ENCODE measurements at regions not wholly inside any gene's neighbourhood (a gene's known extent, or its start where the extent isn't known, plus 50 kb on each side); places are given as distances from the start of the nearest gene placed in this dataset.

GRCh38 chr13:72023895-72024294 is 156.9 kb upstream of the DACH1 start:
- H3K27me3 ChIP-seq (ENCODE audit: insufficient read depth), result no peaks in the 10 kb centered on the region
- H3K9me3 ChIP-seq, result no peaks in the 10 kb centered on the region
- no peaks in the 10 kb centered on the region for H3K4me1 ChIP-seq (ENCODE audit: control insufficient read depth in 1 of 2, insufficient read depth in 2 of 2, low read depth in 1 of 2, low read length in 1 of 2)
- 77% methylated on average over 6 of the region's 6 CpGs for WGBS (ENCODE audit: low lambda C conversion rate)
- H2AFZ ChIP-seq (ENCODE audit: low read depth), result no peak overlapping the region
- H3K9me2 ChIP-seq, result no peaks in the 10 kb centered on the region
- H3K79me2 ChIP-seq (ENCODE audit: insufficient read depth), result no peaks in the 10 kb centered on the region
- no peak for DNase-seq
- H3K9ac ChIP-seq, result no peak overlapping the region
- H3K27ac ChIP-seq (ENCODE audit: low read depth in 2 of 2, low read length in 1 of 2), result no peak overlapping the region
- CTCF ChIA-PET, result interaction anchor here (1.4 kb wide), 1 partner anchor 11 kb away, joined by 3 read pairs; no protein-coding TSS in a partner anchor
- TF ChIP-seq TCF12 (IDR thresholded peaks at IDR 0.05) (no peak), CHD2 (IDR thresholded peaks at IDR 0.05; ENCODE audit: low read length, partially characterized antibody) (no peak), YY1 (IDR thresholded peaks at IDR 0.05; ENCODE audit: low read depth) (no peak), USF1 (IDR thresholded peaks at IDR 0.05; ENCODE audit: borderline replicate concordance, low read depth) (no peak), EZH2phosphoT487 (IDR thresholded peaks at IDR 0.05; ENCODE audit: borderline replicate concordance, low read depth) (no peak), MEF2A (IDR thresholded peaks at IDR 0.05; ENCODE audit: borderline replicate concordance, low read depth) (no peak), MXI1 (IDR thresholded peaks at IDR 0.05; ENCODE audit: low read depth, low read length) (no peak), SIN3A (IDR thresholded peaks at IDR 0.05; ENCODE audit: borderline replicate concordance, low read depth, low read length) (no peak), FOXM1 (IDR thresholded peaks at IDR 0.05; ENCODE audit: low read depth) (no peak), RCOR1 (IDR thresholded peaks at IDR 0.05; ENCODE audit: low read length) (no peak), FOSL2 (IDR thresholded peaks at IDR 0.05; ENCODE audit: borderline replicate concordance, low read depth) (no peak), USF2 (IDR thresholded peaks at IDR 0.05; ENCODE audit: borderline replicate concordance, low read depth, low read length) (no peak), ZBTB33 (IDR thresholded peaks at IDR 0.05; ENCODE audit: borderline replicate concordance, low read depth) (no peak)
- no peaks in the 10 kb centered on the region for H3F3A ChIP-seq (replicated peaks; ENCODE audit: insufficient read depth)
- H3K4me2 ChIP-seq, result no peak overlapping the region
- no peaks in the 10 kb centered on the region for H3K36me3 ChIP-seq (replicated peaks in 1 of 2; ENCODE audit: control insufficient read depth in 1 of 2, insufficient read depth in 2 of 2, low read length in 1 of 2)
- POLR2A ChIA-PET, result no interaction called here
- no peaks in the 10 kb centered on the region for H4K20me1 ChIP-seq (ENCODE audit: insufficient read depth)
- H3K4me3 ChIP-seq (ENCODE audit: low read depth in 2 of 2, low read length in 1 of 2), result no peak overlapping the region

GRCh38 chr13:72005455-72005854 is 138.5 kb upstream of the DACH1 start:
- H3K9me3 ChIP-seq, result 0 out of 2 replicates have a peak, but pooled peaks cover 7% of the 10 kb centered on the region
- TF ChIP-seq GABPA (IDR thresholded peaks at IDR 0.05; ENCODE audit: low read depth) (no peak), EZH2phosphoT487 (IDR thresholded peaks at IDR 0.05; ENCODE audit: borderline replicate concordance, low read depth) (no peak), ELF1 (IDR thresholded peaks at IDR 0.05) (no peak), TEAD4 (IDR thresholded peaks at IDR 0.05; ENCODE audit: borderline replicate concordance, insufficient read depth) (no peak), POLR2AphosphoS5 (IDR thresholded peaks at IDR 0.05; ENCODE audit: low read depth, low read length) (no peak), PBX3 (IDR thresholded peaks at IDR 0.05) (no peak), GATA2 (CRISPR knock-in tag; IDR thresholded peaks at IDR 0.05) (no peak), CHD2 (IDR thresholded peaks at IDR 0.05; ENCODE audit: low read length, partially characterized antibody) (no peak), IRF3 (IDR thresholded peaks at IDR 0.05; ENCODE audit: low read depth, low read length) (no peak), USF2 (IDR thresholded peaks at IDR 0.05; ENCODE audit: borderline replicate concordance, low read depth, low read length) (no peak), USF1 (IDR thresholded peaks at IDR 0.05; ENCODE audit: borderline replicate concordance, low read depth) (no peak), MXI1 (IDR thresholded peaks at IDR 0.05; ENCODE audit: low read depth, low read length) (no peak)

More at GRCh38 chr13:72005455-72005854, 138.5 kb upstream of the DACH1 start:
- H3F3A ChIP-seq (replicated peaks; ENCODE audit: insufficient read depth), result no peaks in the 10 kb centered on the region
- no peak for DNase-seq
- no peak overlapping the region for H2AFZ ChIP-seq (ENCODE audit: low read depth)
- ChIA-PET CTCF (interaction anchor here (1.1 kb wide), 1 partner anchor 34 kb away, joined by 3 read pairs; no protein-coding TSS in a partner anchor), POLR2A (no interaction called here)
- no peak overlapping the region for H3K27ac ChIP-seq (ENCODE audit: low read depth in 2 of 2, low read length in 1 of 2)
- no peaks in the 10 kb centered on the region for H3K36me3 ChIP-seq (replicated peaks in 1 of 2; ENCODE audit: control insufficient read depth in 1 of 2, insufficient read depth in 2 of 2, low read length in 1 of 2)
- H3K4me3 ChIP-seq (ENCODE audit: low read depth in 2 of 2, low read length in 1 of 2), result no peak overlapping the region
- H3K9me2 ChIP-seq, result no peaks in the 10 kb centered on the region; the same call in 1 of the 2 replicates
- H3K4me2 ChIP-seq, result no peak overlapping the region
- no peaks in the 10 kb centered on the region for H3K79me2 ChIP-seq (ENCODE audit: insufficient read depth)
- no peaks in the 10 kb centered on the region for H3K4me1 ChIP-seq (ENCODE audit: control insufficient read depth in 1 of 2, insufficient read depth in 2 of 2, low read depth in 1 of 2, low read length in 1 of 2)
- H3K9ac ChIP-seq, result no peak overlapping the region
- H3K27me3 ChIP-seq (ENCODE audit: insufficient read depth), result no peaks in the 10 kb centered on the region
- no peaks in the 10 kb centered on the region for H4K20me1 ChIP-seq (ENCODE audit: insufficient read depth)

All from SK-N-SH (cell line).